Suppressor macrophage treated with lipopolysaccharide for 4 hours (primary cell): ENCODE measurements at regions not wholly inside any gene's neighbourhood (a gene's known extent, or its start where the extent isn't known, plus 50 kb on each side); places are given as distances from the start of the nearest gene placed in this dataset.

Experiments
- DNase-seq: peaks from one replicate; pipeline ENCODE4 v3.0.0-alpha.2; 2020

- DNase-seq: no peak
These were observed 167.0 kb downstream of the MRM1 start for GRCh38 chr17:36768394-36768793.

DNA sequence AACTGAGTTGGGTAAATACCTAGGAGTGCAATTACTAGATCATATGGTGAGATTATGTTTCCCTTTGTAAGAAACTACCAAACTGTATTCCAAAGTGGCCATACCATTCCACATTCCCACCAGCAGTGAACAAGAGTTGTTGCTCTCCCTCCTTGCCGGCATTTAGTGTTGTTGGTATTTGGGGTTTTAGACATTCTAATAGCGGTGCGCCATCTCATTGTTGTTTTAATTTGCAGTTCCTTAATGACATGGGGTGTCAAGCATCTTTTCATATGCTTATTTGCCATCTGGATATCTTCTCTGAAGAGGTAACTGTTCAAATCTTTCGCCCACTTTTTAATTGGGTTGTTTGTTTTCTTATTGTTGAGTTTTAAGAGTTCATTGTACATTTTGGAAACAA, 164.2 kb upstream of the LHX1 start:
- DNase-seq: no peak

GRCh38 chr17:36777118-36777517, 160.2 kb upstream of the LHX1 start:
- no peak for DNase-seq

- no peak for DNase-seq
These were observed 158.8 kb upstream of the LHX1 start for GRCh38 chr17:36778448-36778847.

DNA sequence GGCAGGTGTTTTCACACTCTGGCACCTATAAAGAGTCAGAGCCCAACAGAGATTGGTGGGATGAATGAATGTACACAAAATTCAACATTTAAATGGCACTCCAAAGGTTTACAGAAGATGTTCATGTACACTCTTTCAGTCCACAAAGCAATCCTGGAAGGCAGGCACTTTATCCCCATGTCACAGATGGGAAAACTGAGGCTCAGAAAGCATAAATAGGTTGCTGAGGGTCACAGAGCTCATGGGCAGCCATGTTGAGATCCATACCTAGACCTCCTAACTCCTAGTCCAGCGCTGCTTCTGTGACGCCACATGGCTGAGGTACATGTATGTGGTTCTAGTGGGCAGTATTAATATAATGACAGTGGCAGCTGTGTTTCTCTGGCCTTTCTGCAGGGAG, 157.7 kb upstream of the LHX1 start:
- DNase-seq: no peak

- no peak for DNase-seq
These were observed 152.6 kb upstream of the LHX1 start for GRCh38 chr17:36784633-36785032.

GRCh38 chr17:36786867-36787266, 150.4 kb upstream of the LHX1 start:
- DNase-seq: no peak

- DNase-seq: no peak
These were observed 145.9 kb upstream of the LHX1 start for GRCh38 chr17:36791150-36791941.

- no peak for DNase-seq
These were observed 145.3 kb upstream of the LHX1 start for GRCh38 chr17:36791942-36792475.

DNA sequence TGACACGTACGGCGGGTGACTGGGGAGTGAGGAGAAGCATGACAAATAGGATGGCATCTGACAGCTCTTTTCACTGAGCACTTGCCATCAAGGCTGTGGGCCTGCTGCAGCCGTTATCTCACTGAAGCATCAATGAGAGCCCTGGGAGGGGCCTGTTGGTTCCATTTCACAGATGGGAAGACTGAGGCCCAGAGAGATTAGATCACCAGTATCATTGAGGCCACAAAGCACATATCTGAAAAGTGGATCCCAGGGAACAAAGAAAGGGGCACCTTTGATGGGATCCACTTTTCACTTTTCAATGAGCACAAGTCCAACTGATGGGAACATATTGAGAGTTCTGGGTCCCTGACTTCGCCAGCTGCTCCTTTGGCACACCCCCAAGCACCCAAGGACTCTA, 144.4 kb upstream of the LHX1 start:
- DNase-seq: no peak

GRCh38 chr17:36793976-36794375, 143.3 kb upstream of the LHX1 start:
- DNase-seq: no peak

DNA sequence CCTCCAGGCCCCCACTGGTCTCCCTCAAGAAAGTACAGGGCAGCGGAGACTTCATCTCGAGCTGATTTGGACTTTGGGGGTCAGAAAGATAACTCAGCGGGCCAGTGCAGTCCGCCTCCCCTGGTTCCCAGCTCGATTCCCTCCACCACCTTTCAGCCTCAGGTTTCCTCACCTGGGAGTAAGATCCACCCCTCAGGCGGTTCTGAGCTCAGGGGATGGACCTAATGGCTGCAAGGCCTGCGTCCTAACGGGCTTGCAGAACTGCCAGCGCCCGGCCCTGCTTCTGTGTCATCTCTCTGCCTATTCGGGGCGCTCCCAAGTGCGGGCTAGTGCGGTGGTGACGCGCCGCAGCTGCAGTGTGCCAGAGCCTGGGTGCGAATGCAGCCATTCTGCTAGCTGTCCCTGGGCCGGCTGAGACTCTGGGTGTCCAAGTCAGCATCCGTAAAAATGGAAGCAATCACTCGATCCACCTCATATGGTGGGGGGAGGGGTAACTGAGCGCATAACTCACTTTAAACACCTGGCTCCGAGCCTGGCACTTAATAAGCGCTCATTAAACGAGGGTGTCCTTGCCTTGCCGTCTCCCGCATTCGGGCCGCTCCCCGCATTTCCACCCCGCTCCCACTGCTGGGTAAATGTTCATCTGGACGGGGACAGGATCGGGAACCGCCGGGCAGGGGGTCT, 129.6 kb upstream of the LHX1 start:
- no peak for DNase-seq

GRCh38 chr17:36808180-36808661, 129.1 kb upstream of the LHX1 start:
- no peak for DNase-seq

DNA sequence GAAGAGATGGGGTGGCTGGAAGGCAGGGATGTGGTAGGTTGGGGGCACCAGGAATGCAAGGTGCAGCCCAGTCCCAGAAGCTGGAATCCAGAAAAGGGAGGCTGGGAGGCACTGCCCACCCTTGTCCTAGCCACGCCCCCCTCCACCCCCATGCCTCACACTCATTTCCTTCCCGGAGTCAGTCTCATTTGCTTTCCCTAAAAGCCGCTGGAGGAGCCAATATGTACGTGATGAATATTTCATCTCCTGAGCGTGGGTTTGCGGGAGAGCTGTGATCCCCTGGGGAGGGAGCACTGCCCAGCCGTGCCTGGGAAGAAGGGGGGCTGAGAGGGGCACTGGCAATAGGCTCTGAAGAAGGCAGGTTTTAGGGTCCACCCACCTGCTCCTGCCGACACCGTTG, 124.5 kb upstream of the LHX1 start:
- no peak for DNase-seq

DNA sequence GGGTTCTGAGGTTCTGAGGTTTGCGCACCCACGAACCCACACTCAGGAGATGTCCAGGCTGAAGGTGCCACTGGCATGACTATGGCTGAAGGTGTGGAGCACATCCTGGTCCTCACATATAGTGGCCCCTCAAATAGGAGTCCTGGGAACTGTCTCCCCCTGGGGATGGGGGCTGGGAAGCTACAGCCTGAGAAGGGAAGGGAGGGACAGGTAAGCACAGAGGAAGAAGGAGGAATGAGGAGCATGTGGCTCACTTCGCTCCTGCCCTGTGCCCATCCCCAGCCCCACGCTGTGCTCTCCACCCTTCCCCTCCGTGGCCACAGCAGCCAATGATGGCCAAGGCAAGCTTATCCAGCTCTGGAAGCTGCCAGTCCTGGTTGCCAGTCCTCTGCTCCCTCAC, 123.9 kb upstream of the LHX1 start:
- no peak for DNase-seq

DNA sequence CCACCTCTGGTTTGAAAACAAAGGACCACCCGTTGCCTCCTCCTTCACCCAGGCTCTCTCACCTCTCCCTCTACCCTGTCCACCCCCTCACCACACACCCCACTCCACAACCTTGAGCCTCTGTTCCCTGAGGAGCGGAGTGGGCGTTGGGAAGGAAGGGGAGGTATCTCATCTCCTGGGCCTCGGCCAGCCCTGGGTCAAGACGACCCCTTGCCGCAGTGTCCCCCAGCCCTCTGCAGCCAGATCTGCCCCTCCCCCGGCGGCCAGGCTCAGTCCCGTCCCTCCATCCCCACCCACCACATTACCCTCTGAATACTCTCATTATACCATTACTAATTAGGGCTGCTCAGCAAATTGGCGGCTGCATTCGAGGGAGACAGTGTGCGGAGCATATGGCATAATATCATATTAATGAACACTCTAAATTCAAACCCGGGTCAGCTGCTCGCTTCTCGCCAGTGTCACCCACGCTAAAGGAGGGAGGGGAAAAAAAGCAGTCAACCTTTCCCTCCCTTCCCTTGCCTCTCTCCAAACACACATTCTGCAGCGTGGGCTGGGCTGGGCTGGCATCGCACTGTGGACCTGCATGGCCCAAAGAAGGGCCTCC, 123.2 kb upstream of the LHX1 start:
- no peak for DNase-seq

- DNase-seq: no peak
These were observed 122.3 kb upstream of the LHX1 start for GRCh38 chr17:36814958-36815357.

GRCh38 chr17:36816214-36816906, 120.9 kb upstream of the LHX1 start:
- no peak for DNase-seq

- no peak for DNase-seq
These were observed 120.4 kb upstream of the LHX1 start for GRCh38 chr17:36816907-36817288.

DNA sequence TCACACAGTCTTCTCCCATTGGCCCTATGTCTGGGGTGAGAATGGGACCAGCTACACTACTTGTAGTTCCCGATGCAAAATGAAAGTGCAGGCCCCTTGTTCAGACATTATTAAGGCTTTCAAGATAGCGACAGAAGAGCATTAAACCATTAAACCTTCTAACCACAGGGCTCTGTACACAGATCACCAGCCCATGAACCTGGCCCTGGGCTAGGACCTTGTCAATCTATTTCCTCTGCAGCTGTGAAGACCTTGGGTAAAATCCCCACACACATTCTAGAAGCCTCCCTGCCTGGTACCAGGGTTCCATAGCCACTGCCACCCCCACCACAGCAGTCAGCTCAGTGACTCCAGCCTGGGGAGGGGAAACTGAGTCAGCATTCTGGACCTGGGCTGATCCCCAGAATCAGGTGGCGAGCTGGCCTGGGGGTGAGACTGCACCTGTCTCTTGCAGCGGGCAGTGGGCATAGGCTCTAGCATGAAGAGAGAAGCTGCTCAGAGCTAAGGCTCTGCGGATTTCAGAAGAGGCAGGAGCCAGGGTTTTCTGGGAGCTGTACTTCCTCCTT, 119.7 kb upstream of the LHX1 start:
- no peak for DNase-seq

GRCh38 chr17:36818134-36818825, 119.0 kb upstream of the LHX1 start:
- DNase-seq: no peak
